ENCODE measurements at regions not wholly inside any gene's neighbourhood (a gene's known extent, or its start where the extent isn't known, plus 50 kb on each side); places are given as distances from the start of the nearest gene placed in this dataset.

GRCh38 chr7:68433462-68434070, 1164.7 kb upstream of the AUTS2 start:
- DNase-seq (ENCODE audit: low read depth) (peak; percentile 5), FAIRE-seq (no peak)
- no peak overlapping the region for H3K9ac ChIP-seq (ENCODE audit: low read length)
- no peak for TF ChIP-seq EZH2 (IDR thresholded peaks at IDR 0.05; ENCODE audit: insufficient read depth, low read length)
- no peak for TF ChIP-seq CTCF (IDR thresholded peaks at IDR 0.05; ENCODE audit: insufficient read depth, low read depth, low read length)
- Mint-ChIP-seq H3K9me3 (ENCODE audit: unreplicated experiment) (peaks cover 17% of the 10 kb centered on the region), H3K4me3 (ENCODE audit: unreplicated experiment) (no peak overlapping the region), H3K27me3 (ENCODE audit: low read depth, unreplicated experiment) (no peaks in the 10 kb centered on the region), H3K27ac (ENCODE audit: unreplicated experiment) (no peak overlapping the region), H3K36me3 (ENCODE audit: low read depth, unreplicated experiment) (no peaks in the 10 kb centered on the region), H3K4me1 (ENCODE audit: low read depth, unreplicated experiment) (no peaks in the 10 kb centered on the region)
- no peak overlapping the region for H2AFZ ChIP-seq (ENCODE audit: low read depth, low read length)
- no peak overlapping the region for H3K27ac ChIP-seq (ENCODE audit: low read depth, low read length)
- no peaks in the 10 kb centered on the region for H3K27me3 ChIP-seq (ENCODE audit: insufficient read depth, low read length)
- H3K9me3 ChIP-seq (ENCODE audit: insufficient read depth, low read depth, low read length), result no peaks in the 10 kb centered on the region
- H3K4me2 ChIP-seq (ENCODE audit: low read length), result no peak overlapping the region
- no peaks in the 10 kb centered on the region for H3K4me1 ChIP-seq (ENCODE audit: insufficient read depth, low read length)
- no peaks in the 10 kb centered on the region for H4K20me1 ChIP-seq (ENCODE audit: insufficient read depth, low read length)
- H3K4me3 ChIP-seq (ENCODE audit: insufficient read depth, low read depth, low read length), result no peak overlapping the region
- no peaks in the 10 kb centered on the region for H3K36me3 ChIP-seq (ENCODE audit: insufficient read depth, low read length)
- no peaks in the 10 kb centered on the region for H3K79me2 ChIP-seq (ENCODE audit: insufficient read depth, low read length)

GRCh38 chr7:68434857-68435256, 1163.4 kb upstream of the AUTS2 start:
- FAIRE-seq (no peak), DNase-seq (ENCODE audit: low read depth) (no peak)
- Histone ChIP-seq H3K27me3 (ENCODE audit: insufficient read depth, low read length) (no peaks in the 10 kb centered on the region), H4K20me1 (ENCODE audit: insufficient read depth, low read length) (no peaks in the 10 kb centered on the region), H3K4me3 (ENCODE audit: insufficient read depth, low read depth, low read length) (no peak overlapping the region), H3K27ac (ENCODE audit: low read depth, low read length) (no peak overlapping the region), H2AFZ (ENCODE audit: low read depth, low read length) (no peak overlapping the region), H3K79me2 (ENCODE audit: insufficient read depth, low read length) (no peaks in the 10 kb centered on the region), H3K9ac (ENCODE audit: low read length) (no peak overlapping the region), H3K9me3 (ENCODE audit: insufficient read depth, low read depth, low read length) (no peaks in the 10 kb centered on the region), H3K36me3 (ENCODE audit: insufficient read depth, low read length) (no peaks in the 10 kb centered on the region), H3K4me2 (ENCODE audit: low read length) (no peak overlapping the region), H3K4me1 (ENCODE audit: insufficient read depth, low read length) (no peaks in the 10 kb centered on the region)
- no peak overlapping the region for H3K4me3 Mint-ChIP-seq (ENCODE audit: unreplicated experiment)
- TF ChIP-seq CTCF (IDR thresholded peaks at IDR 0.05; ENCODE audit: insufficient read depth, low read depth, low read length) (no peak), EZH2 (IDR thresholded peaks at IDR 0.05; ENCODE audit: insufficient read depth, low read length) (no peak)
- peaks cover 13% of the 10 kb centered on the region for H3K9me3 Mint-ChIP-seq (ENCODE audit: unreplicated experiment)
- no peaks in the 10 kb centered on the region for H3K4me1 Mint-ChIP-seq (ENCODE audit: low read depth, unreplicated experiment)
- no peaks in the 10 kb centered on the region for H3K27me3 Mint-ChIP-seq (ENCODE audit: low read depth, unreplicated experiment)
- no peaks in the 10 kb centered on the region for H3K36me3 Mint-ChIP-seq (ENCODE audit: low read depth, unreplicated experiment)
- H3K27ac Mint-ChIP-seq (ENCODE audit: unreplicated experiment), result no peak overlapping the region

GRCh38 chr7:68438016-68438415, 1160.3 kb upstream of the AUTS2 start:
- no peak overlapping the region for H3K4me2 ChIP-seq (ENCODE audit: low read length)
- no peaks in the 10 kb centered on the region for H3K36me3 Mint-ChIP-seq (ENCODE audit: low read depth, unreplicated experiment)
- no peaks in the 10 kb centered on the region for H3K27me3 ChIP-seq (ENCODE audit: insufficient read depth, low read length)
- peaks cover 9% of the 10 kb centered on the region for H3K9me3 Mint-ChIP-seq (ENCODE audit: unreplicated experiment)
- H3K9ac ChIP-seq (ENCODE audit: low read length), result no peak overlapping the region
- TF ChIP-seq CTCF (IDR thresholded peaks at IDR 0.05; ENCODE audit: insufficient read depth, low read depth, low read length) (no peak), EZH2 (IDR thresholded peaks at IDR 0.05; ENCODE audit: insufficient read depth, low read length) (no peak)
- no peaks in the 10 kb centered on the region for H3K4me1 ChIP-seq (ENCODE audit: insufficient read depth, low read length)
- no peaks in the 10 kb centered on the region for H3K9me3 ChIP-seq (ENCODE audit: insufficient read depth, low read depth, low read length)
- no peaks in the 10 kb centered on the region for H3K4me1 Mint-ChIP-seq (ENCODE audit: low read depth, unreplicated experiment)
- H4K20me1 ChIP-seq (ENCODE audit: insufficient read depth, low read length), result no peaks in the 10 kb centered on the region
- no peaks in the 10 kb centered on the region for H3K36me3 ChIP-seq (ENCODE audit: insufficient read depth, low read length)
- FAIRE-seq (no peak), DNase-seq (ENCODE audit: low read depth) (no peak)
- no peaks in the 10 kb centered on the region for H3K27me3 Mint-ChIP-seq (ENCODE audit: low read depth, unreplicated experiment)
- no peak overlapping the region for H3K4me3 ChIP-seq (ENCODE audit: insufficient read depth, low read depth, low read length)
- no peak overlapping the region for H3K27ac ChIP-seq (ENCODE audit: low read depth, low read length)
- H3K4me3 Mint-ChIP-seq (ENCODE audit: unreplicated experiment), result no peak overlapping the region
- H3K79me2 ChIP-seq (ENCODE audit: insufficient read depth, low read length), result no peaks in the 10 kb centered on the region
- H3K27ac Mint-ChIP-seq (ENCODE audit: unreplicated experiment), result no peak overlapping the region
- no peak overlapping the region for H2AFZ ChIP-seq (ENCODE audit: low read depth, low read length)

Data from astrocyte (in vitro differentiated cells and primary cell).